ENCODE measurements at regions not wholly inside any gene's neighbourhood (a gene's known extent, or its start where the extent isn't known, plus 50 kb on each side); places are given as distances from the start of the nearest gene placed in this dataset.

DNA sequence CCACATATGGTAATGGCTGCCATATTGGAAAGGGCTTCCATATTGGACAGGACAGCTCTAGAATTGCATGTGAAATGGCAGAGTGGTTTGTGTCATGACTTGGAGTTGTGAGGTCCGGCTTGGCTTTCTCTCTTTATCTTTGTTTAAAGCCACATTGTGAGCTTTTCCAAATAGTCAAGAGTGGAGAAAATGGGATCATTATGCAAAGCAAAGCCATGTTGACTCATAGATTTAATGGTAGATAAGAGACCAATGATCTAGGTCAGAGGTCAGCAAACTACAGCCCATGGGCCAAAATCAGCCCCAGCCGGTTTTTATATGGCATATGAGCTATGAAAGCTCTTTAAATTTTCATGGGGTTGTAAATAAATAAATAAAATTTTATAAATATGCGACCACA, 449.1 kb downstream of the BCL11B start:
- no peak for DNase-seq (ENCODE audit: low read depth, low spot score)
- POLR2A ChIA-PET, result no interaction called here
- H3K27ac ChIP-seq (ENCODE audit: low read depth, low read length), result no peak overlapping the region
- TF ChIP-seq, protein P1, sequence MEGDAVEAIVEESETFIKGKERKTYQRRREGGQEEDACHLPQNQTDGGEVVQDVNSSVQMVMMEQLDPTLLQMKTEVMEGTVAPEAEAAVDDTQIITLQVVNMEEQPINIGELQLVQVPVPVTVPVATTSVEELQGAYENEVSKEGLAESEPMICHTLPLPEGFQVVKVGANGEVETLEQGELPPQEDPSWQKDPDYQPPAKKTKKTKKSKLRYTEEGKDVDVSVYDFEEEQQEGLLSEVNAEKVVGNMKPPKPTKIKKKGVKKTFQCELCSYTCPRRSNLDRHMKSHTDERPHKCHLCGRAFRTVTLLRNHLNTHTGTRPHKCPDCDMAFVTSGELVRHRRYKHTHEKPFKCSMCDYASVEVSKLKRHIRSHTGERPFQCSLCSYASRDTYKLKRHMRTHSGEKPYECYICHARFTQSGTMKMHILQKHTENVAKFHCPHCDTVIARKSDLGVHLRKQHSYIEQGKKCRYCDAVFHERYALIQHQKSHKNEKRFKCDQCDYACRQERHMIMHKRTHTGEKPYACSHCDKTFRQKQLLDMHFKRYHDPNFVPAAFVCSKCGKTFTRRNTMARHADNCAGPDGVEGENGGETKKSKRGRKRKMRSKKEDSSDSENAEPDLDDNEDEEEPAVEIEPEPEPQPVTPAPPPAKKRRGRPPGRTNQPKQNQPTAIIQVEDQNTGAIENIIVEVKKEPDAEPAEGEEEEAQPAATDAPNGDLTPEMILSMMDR (IDR thresholded peaks at IDR 0.05; ENCODE audit: low read depth, low read length), result no peak
- H3K4me3 ChIP-seq (ENCODE audit: low read depth, low read length), result no peak overlapping the region
- peaks cover 29% of the 10 kb centered on the region for H3K9me3 ChIP-seq (ENCODE audit: control insufficient read depth, insufficient read depth, low read length)
- CTCF ChIA-PET, result interaction anchor here (0.6 kb wide), 1 partner anchor 54 kb away, joined by 3 read pairs; no protein-coding TSS in a partner anchor
- H3K27me3 ChIP-seq (ENCODE audit: control insufficient read depth, insufficient read depth, low read length), result no peaks in the 10 kb centered on the region

DNA sequence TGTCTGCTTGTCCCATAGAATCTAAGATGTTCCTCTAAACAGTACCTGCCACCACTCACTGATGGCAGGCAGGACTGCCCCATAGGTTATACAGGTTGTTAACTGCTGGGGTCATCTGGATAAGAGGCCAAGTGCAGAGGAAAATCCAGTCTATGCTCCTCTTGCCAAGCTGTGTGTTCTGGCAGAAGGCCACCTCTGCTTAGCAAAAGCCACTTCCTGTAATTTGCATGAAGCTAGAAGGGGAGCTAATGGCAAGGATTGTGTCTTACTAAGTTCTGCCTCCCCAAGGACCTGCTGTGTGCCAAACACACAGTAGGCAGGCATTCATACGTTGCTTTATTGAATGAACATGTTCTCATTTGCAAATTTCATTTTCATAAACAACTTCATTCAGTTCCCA, 445.4 kb downstream of the BCL11B start:
- TF ChIP-seq, protein P1 (IDR thresholded peaks at IDR 0.05; ENCODE audit: low read depth, low read length), result no peak
- H3K4me3 ChIP-seq (ENCODE audit: low read depth, low read length), result no peak overlapping the region
- CTCF ChIA-PET, result no interaction called here
- H3K27me3 ChIP-seq (ENCODE audit: control insufficient read depth, insufficient read depth, low read length), result no peaks in the 10 kb centered on the region
- H3K27ac ChIP-seq (ENCODE audit: low read depth, low read length), result no peak overlapping the region
- peaks cover 26% of the 10 kb centered on the region for H3K9me3 ChIP-seq (ENCODE audit: control insufficient read depth, insufficient read depth, low read length)
- POLR2A ChIA-PET, result no interaction called here
- DNase-seq (ENCODE audit: low read depth, low spot score), result no peak

DNA sequence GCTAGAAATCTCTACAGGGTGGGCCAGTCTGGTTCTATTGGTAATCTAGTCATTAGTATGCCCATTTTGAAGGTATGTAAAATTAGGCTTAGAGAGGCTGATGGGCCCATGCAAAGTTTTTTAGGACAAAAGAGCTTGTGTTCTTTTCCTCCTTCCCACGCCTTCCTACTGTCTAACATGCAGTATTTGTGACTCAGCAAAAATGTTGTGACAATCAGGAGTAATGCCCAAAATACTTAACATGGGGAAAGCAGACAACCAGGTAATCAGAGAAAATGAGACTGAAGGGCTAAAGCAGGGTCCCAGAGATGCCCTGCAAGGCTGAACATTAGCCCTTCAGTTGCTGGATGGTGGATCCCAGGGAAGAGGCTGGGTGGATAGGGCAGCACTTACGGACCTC, 437.9 kb downstream of the BCL11B start:
- no peaks in the 10 kb centered on the region for H3K27me3 ChIP-seq (ENCODE audit: control insufficient read depth, insufficient read depth, low read length)
- no peak overlapping the region for H3K4me3 ChIP-seq (ENCODE audit: low read depth, low read length)
- CTCF ChIA-PET, result no interaction called here
- H3K9me3 ChIP-seq (ENCODE audit: control insufficient read depth, insufficient read depth, low read length), result peaks cover 65% of the 10 kb centered on the region
- POLR2A ChIA-PET, result no interaction called here
- DNase-seq (ENCODE audit: low read depth, low spot score), result no peak
- TF ChIP-seq, protein P1 (IDR thresholded peaks at IDR 0.05; ENCODE audit: low read depth, low read length), result no peak
- H3K27ac ChIP-seq (ENCODE audit: low read depth, low read length), result no peak overlapping the region

DNA sequence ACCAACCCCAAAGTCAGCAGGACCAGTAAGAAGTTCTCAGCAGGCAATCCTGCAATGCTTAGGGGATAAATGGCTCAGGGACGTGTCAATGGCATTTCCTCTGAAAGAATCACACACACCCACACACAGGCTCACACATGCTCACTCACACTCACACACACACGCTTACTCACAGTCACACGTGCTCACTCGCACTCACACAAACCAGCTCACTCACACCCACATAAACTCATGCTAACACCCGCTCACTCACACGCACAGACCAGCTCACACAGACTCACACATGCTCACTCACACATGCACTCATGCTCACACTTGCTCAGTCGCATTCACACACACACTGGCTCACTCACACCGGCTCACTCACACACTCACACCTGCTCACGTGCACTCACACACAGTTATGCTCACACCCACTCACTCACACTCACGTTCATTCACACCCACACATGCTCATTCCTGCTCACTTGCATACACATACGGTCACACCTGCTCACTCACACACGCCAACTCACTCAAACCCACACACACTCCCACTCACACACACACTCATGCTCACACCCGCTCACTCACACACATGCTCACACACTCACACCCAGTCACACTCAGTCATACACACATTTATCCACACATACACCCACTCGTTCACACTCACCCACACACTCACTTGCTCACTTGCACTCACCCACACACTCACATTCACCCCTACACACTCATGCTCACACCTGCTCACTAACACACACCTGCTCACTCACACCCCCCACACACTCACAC, 436.8 kb downstream of the BCL11B start:
- H3K4me3 ChIP-seq (ENCODE audit: low read depth, low read length), result no peak overlapping the region
- TF ChIP-seq, protein P1 (IDR thresholded peaks at IDR 0.05; ENCODE audit: low read depth, low read length), result no peak
- peaks cover 65% of the 10 kb centered on the region for H3K9me3 ChIP-seq (ENCODE audit: control insufficient read depth, insufficient read depth, low read length)
- ChIA-PET CTCF (no interaction called here), POLR2A (no interaction called here)
- no peaks in the 10 kb centered on the region for H3K27me3 ChIP-seq (ENCODE audit: control insufficient read depth, insufficient read depth, low read length)
- H3K27ac ChIP-seq (ENCODE audit: low read depth, low read length), result no peak overlapping the region
- no peak for DNase-seq (ENCODE audit: low read depth, low spot score)

DNA sequence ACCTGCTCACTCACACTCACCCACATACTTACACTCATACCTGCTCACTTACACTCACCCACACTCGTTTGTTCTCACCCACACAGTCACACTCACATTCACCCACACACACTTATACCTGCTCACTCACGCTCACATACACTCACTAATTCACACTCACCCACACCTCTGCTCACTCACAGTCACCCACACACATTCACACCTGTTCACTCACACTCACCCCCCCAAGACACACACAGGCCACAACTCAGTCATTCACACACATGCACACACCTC, 436.2 kb downstream of the BCL11B start:
- ChIA-PET CTCF (no interaction called here), POLR2A (no interaction called here)

More for the DNA sequence above, 436.2 kb downstream of the BCL11B start:
- Histone ChIP-seq H3K27me3 (ENCODE audit: control insufficient read depth, insufficient read depth, low read length) (no peaks in the 10 kb centered on the region), H3K4me3 (ENCODE audit: low read depth, low read length) (no peak overlapping the region), H3K27ac (ENCODE audit: low read depth, low read length) (no peak overlapping the region), H3K9me3 (ENCODE audit: control insufficient read depth, insufficient read depth, low read length) (peaks cover 69% of the 10 kb centered on the region)
- TF ChIP-seq, protein P1 (IDR thresholded peaks at IDR 0.05; ENCODE audit: low read depth, low read length), result no peak
- no peak for DNase-seq (ENCODE audit: low read depth, low spot score)

All from AG04450 (cell line).